Choroid plexus epithelial cell (primary cell): ENCODE measurements at regions not wholly inside any gene's neighbourhood (a gene's known extent, or its start where the extent isn't known, plus 50 kb on each side); places are given as distances from the start of the nearest gene placed in this dataset.
A peak's percentile ranks its signal among the peaks of the same experiment; 100 is the strongest.

ENCODE experiments used
- DNase-seq: peaks from one replicate; pipeline ENCODE4 v3.0.0-alpha.2; 2010; ENCODE audit warnings: low read depth
- H3K4me3 ChIP-seq: 2 replicates; pipeline ENCODE4 v1.5.1; 2011; ENCODE audit warnings: low read depth, mild to moderate bottlenecking, control low read depth, low read length, moderate library complexity
- TF ChIP-seq, protein P1 (sequence below): conservative IDR thresholded peaks from 2 replicates; pipeline ENCODE4 v1.5.1; 2011; ENCODE audit warnings: low read depth, mild to moderate bottlenecking, control low read depth, inconsistent platforms, low read length, moderate library complexity

DNA sequence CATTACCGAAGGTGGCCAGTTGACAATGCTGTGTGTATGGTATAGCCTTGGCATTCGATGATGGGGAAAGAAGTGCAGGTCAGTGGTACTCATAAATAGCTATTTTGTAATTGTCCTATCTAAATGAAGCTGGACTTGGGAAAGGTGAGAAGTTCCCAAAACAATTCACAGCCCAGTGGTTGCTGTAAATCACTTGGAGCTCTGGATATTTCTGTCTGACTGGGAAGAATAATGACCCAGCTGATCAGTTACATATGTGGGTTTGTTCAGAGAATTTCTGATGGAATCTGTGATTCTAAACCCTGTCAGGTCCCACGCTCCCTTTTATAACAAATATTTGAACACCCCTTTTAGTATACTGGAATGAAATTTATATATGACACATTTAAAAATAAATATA is 133.9 kb upstream of the PFN2 start:
- no peak overlapping the region for H3K4me3 ChIP-seq
- TF ChIP-seq, protein P1, sequence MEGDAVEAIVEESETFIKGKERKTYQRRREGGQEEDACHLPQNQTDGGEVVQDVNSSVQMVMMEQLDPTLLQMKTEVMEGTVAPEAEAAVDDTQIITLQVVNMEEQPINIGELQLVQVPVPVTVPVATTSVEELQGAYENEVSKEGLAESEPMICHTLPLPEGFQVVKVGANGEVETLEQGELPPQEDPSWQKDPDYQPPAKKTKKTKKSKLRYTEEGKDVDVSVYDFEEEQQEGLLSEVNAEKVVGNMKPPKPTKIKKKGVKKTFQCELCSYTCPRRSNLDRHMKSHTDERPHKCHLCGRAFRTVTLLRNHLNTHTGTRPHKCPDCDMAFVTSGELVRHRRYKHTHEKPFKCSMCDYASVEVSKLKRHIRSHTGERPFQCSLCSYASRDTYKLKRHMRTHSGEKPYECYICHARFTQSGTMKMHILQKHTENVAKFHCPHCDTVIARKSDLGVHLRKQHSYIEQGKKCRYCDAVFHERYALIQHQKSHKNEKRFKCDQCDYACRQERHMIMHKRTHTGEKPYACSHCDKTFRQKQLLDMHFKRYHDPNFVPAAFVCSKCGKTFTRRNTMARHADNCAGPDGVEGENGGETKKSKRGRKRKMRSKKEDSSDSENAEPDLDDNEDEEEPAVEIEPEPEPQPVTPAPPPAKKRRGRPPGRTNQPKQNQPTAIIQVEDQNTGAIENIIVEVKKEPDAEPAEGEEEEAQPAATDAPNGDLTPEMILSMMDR, result no peak
- DNase-seq, result no peak

DNA sequence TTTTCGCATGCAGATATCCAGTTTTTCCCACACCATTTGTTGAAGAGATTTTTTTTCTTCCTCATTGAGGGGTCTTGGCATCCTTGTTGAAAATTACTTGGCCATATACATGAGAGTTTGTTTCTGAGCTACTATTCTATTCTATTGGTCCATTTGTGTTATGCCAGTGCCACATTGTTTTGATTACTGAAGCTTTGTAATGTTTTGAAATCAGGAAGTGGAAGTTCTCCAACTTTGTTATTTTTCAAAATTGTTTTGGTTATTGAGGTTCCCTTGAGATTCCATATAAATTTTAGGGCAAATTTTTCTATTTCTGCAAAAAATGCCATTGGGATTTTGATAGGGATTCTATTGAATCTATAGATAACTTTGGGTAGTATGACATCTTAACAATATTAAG is 130.3 kb upstream of the PFN2 start:
- TF ChIP-seq, protein P1, result no peak
- DNase-seq, result no peak
- H3K4me3 ChIP-seq, result no peak overlapping the region

DNA sequence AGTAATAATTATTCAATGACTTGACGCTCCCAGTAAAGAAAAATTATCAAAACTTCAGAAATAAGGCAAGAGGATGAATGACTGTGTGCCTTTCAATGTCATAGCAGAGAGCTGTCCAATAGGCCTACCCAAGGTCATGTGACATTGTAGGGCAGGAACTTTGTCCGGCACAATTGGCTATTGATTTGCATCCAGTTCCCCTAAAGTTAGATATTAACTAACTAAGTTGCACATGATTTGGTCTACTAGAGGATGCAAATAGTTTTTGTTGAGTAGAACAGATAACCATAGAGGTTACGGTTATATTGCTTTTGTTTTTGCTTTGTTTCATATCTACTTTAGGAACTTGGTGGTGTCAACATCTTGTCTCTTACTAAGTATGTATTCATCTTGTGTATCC is 127.9 kb upstream of the PFN2 start:
- TF ChIP-seq, protein P1, result no peak
- DNase-seq, result no peak

GRCh38 chr3:150097588-150097890 is 126.8 kb upstream of the PFN2 start:
- DNase-seq, result peak; percentile 81
- TF ChIP-seq, protein P1, result no peak
- no peak overlapping the region for H3K4me3 ChIP-seq

More for the DNA sequence above, 127.9 kb upstream of the PFN2 start:
- no peak overlapping the region for H3K4me3 ChIP-seq

GRCh38 chr3:150096700-150097587 is 126.2 kb upstream of the PFN2 start:
- TF ChIP-seq, protein P1, result no peak

GRCh38 chr3:150094150-150094933 is 123.6 kb upstream of the PFN2 start:
- peak; percentile 71 for DNase-seq
- no peak overlapping the region for H3K4me3 ChIP-seq
- TF ChIP-seq, protein P1, result no peak

More at GRCh38 chr3:150096700-150097587, 126.2 kb upstream of the PFN2 start:
- H3K4me3 ChIP-seq, result no peak overlapping the region
- no peak for DNase-seq

DNA sequence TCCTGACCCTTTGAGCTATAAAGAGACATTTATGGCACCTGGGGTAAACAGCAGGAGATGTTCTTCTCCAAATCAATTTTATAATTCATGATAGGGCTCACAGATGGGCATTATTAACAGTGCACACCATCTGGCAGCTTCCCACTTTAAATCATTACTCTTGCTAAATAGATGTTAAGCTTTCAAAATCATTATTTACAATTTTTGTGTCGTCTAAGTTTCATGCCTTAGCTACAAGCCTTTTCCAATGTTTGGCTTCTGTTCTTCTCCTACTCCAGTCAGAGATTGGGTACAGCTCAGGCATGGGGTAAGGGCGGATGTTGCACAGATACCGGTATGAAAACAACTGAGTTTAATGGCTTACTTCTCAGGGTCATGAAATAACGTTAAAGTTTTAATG is 120.9 kb upstream of the PFN2 start:
- H3K4me3 ChIP-seq, result no peak overlapping the region
- DNase-seq, result no peak
- TF ChIP-seq, protein P1, result no peak
